ENCODE measurements at regions not wholly inside any gene's neighbourhood (a gene's known extent, or its start where the extent isn't known, plus 50 kb on each side); places are given as distances from the start of the nearest gene placed in this dataset.

DNA sequence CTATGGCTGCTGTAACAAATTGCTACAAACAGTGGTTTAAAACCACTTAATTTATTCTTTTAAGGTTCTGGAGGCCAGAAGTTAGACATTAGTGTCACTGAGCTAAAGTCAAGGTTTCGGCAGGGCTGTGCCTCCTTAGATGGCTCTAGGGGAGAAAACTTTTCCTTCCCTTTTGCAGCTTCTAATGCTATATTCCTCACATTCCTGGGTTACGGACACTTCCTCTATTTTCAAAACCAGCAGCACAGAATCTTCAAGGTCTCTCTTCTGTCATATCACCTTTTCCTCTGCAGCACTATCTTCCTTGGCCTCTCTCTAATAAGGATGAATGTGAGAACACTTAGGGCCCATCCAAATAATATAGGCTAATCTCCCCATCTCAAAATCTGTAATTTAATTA lies 87.0 kb downstream of the C11orf87 start:
- DNase-seq, result no peak
- no peaks in the 10 kb centered on the region for H3K36me3 ChIP-seq (replicated peaks; ENCODE audit: insufficient read depth, low read length)
- H3K4me1 ChIP-seq (ENCODE audit: low read length), result no peaks in the 10 kb centered on the region
- H3K4me2 ChIP-seq (ENCODE audit: low read depth, low read length), result no peak overlapping the region
- no peaks in the 10 kb centered on the region for H3K79me2 ChIP-seq (ENCODE audit: low read length)
- no peaks in the 10 kb centered on the region for H3K9me2 ChIP-seq (replicated peaks; ENCODE audit: insufficient read depth, low read length)
- no peak overlapping the region for H3K9ac ChIP-seq (ENCODE audit: low read length)
- H3F3A ChIP-seq (ENCODE audit: insufficient read depth, low read length), result no peaks in the 10 kb centered on the region
- H4K20me1 ChIP-seq (ENCODE audit: insufficient read depth, low read length), result no peaks in the 10 kb centered on the region
- H3K4me3 ChIP-seq (ENCODE audit: low read length), result no peak overlapping the region
- H3K27ac ChIP-seq (ENCODE audit: low read length), result no peak overlapping the region
- no peaks in the 10 kb centered on the region for H3K27me3 ChIP-seq (replicated peaks; ENCODE audit: insufficient read depth, low read length)
- TF ChIP-seq EZH2 (optimal IDR thresholded peaks at IDR 0.05; ENCODE audit: low read depth, low read length), result no peak
- TF ChIP-seq, protein P1, sequence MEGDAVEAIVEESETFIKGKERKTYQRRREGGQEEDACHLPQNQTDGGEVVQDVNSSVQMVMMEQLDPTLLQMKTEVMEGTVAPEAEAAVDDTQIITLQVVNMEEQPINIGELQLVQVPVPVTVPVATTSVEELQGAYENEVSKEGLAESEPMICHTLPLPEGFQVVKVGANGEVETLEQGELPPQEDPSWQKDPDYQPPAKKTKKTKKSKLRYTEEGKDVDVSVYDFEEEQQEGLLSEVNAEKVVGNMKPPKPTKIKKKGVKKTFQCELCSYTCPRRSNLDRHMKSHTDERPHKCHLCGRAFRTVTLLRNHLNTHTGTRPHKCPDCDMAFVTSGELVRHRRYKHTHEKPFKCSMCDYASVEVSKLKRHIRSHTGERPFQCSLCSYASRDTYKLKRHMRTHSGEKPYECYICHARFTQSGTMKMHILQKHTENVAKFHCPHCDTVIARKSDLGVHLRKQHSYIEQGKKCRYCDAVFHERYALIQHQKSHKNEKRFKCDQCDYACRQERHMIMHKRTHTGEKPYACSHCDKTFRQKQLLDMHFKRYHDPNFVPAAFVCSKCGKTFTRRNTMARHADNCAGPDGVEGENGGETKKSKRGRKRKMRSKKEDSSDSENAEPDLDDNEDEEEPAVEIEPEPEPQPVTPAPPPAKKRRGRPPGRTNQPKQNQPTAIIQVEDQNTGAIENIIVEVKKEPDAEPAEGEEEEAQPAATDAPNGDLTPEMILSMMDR (IDR thresholded peaks at IDR 0.05; ENCODE audit: low read length), result no peak
- no peak for TF ChIP-seq EZH2phosphoT487 (IDR thresholded peaks at IDR 0.05; ENCODE audit: low read length)
- no peak overlapping the region for H2AFZ ChIP-seq (ENCODE audit: low read length)
- H3K9me3 ChIP-seq (replicated peaks; ENCODE audit: insufficient read depth, low read length), result no peaks in the 10 kb centered on the region

DNA sequence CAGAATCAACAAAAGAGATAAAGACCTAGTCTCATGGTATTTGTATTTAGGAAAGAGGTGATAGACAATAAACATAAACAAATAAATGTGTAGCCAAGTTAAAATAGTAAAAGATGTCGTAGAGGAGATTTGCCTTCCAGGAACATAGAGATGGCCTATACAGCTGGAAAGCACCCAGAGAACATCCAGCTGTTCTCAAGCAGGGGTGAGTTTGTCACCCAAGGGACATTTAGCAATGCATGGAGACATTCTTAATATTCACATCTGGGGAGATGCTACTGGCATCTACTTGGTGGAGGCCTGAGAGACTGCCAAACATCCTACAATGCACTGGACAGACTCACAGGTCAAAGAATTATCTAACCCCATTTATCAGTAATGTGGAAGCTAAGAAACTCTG lies 88.3 kb downstream of the C11orf87 start:
- H3K9me2 ChIP-seq (replicated peaks; ENCODE audit: insufficient read depth, low read length), result no peaks in the 10 kb centered on the region
- no peaks in the 10 kb centered on the region for H3F3A ChIP-seq (ENCODE audit: insufficient read depth, low read length)
- H3K4me2 ChIP-seq (ENCODE audit: low read depth, low read length), result no peak overlapping the region
- H3K4me1 ChIP-seq (ENCODE audit: low read length), result no peaks in the 10 kb centered on the region
- TF ChIP-seq, protein P1 (IDR thresholded peaks at IDR 0.05; ENCODE audit: low read length), result no peak
- TF ChIP-seq EZH2 (optimal IDR thresholded peaks at IDR 0.05; ENCODE audit: low read depth, low read length), result no peak
- TF ChIP-seq EZH2phosphoT487 (IDR thresholded peaks at IDR 0.05; ENCODE audit: low read length), result no peak
- H4K20me1 ChIP-seq (ENCODE audit: insufficient read depth, low read length), result no peaks in the 10 kb centered on the region
- H3K9me3 ChIP-seq (replicated peaks; ENCODE audit: insufficient read depth, low read length), result no peaks in the 10 kb centered on the region
- no peak overlapping the region for H3K27ac ChIP-seq (ENCODE audit: low read length)
- H3K79me2 ChIP-seq (ENCODE audit: low read length), result no peaks in the 10 kb centered on the region
- H3K27me3 ChIP-seq (replicated peaks; ENCODE audit: insufficient read depth, low read length), result no peaks in the 10 kb centered on the region
- H2AFZ ChIP-seq (ENCODE audit: low read length), result no peak overlapping the region
- H3K36me3 ChIP-seq (replicated peaks; ENCODE audit: insufficient read depth, low read length), result no peaks in the 10 kb centered on the region
- DNase-seq, result no peak
- H3K4me3 ChIP-seq (ENCODE audit: low read length), result no peak overlapping the region
- H3K9ac ChIP-seq (ENCODE audit: low read length), result no peak overlapping the region

DNA sequence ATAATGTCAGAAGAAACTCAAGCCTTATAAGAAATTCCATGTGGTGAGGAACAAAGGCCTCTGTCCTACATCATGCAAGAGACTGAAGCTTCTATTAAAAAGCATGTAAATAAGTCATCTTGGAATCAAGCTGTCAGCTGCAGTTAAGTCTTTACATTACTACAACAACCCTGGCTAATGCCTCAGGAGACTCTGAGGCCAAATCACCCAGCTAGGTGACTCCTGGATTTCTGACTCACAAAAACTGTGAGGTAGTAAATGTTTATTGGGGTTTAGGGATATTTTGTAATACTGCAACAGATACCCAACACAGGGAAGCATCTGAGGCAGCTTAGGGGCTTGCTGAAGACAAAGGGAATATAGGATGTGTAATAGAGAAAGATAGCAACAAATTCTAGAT lies 89.6 kb downstream of the C11orf87 start:
- no peak for TF ChIP-seq EZH2phosphoT487 (IDR thresholded peaks at IDR 0.05; ENCODE audit: low read length)
- TF ChIP-seq, protein P1 (IDR thresholded peaks at IDR 0.05; ENCODE audit: low read length), result no peak
- TF ChIP-seq EZH2 (optimal IDR thresholded peaks at IDR 0.05; ENCODE audit: low read depth, low read length), result no peak
- Histone ChIP-seq H3K27ac (ENCODE audit: low read length) (no peak overlapping the region), H2AFZ (ENCODE audit: low read length) (no peak overlapping the region), H3K36me3 (replicated peaks; ENCODE audit: insufficient read depth, low read length) (no peaks in the 10 kb centered on the region), H3K4me1 (ENCODE audit: low read length) (no peaks in the 10 kb centered on the region), H3K4me2 (ENCODE audit: low read depth, low read length) (no peak overlapping the region), H3K9me2 (replicated peaks; ENCODE audit: insufficient read depth, low read length) (no peaks in the 10 kb centered on the region), H3K4me3 (ENCODE audit: low read length) (no peak overlapping the region), H3F3A (ENCODE audit: insufficient read depth, low read length) (no peaks in the 10 kb centered on the region), H3K9me3 (replicated peaks; ENCODE audit: insufficient read depth, low read length) (no peaks in the 10 kb centered on the region), H3K9ac (ENCODE audit: low read length) (no peak overlapping the region), H3K79me2 (ENCODE audit: low read length) (no peaks in the 10 kb centered on the region), H3K27me3 (replicated peaks; ENCODE audit: insufficient read depth, low read length) (no peaks in the 10 kb centered on the region), H4K20me1 (ENCODE audit: insufficient read depth, low read length) (no peaks in the 10 kb centered on the region)
- DNase-seq, result no peak
